Upper lobe of left lung (tissue), 4 donors: ENCODE measurements at regions not wholly inside any gene's neighbourhood (a gene's known extent, or its start where the extent isn't known, plus 50 kb on each side); places are given as distances from the start of the nearest gene placed in this dataset.

Experiments used
- CTCF ChIP-seq, 6 experiments: fragments of 450-650 bp in 4 of 6; fragments of 200-600 bp in 2 of 6; sonication (generic) in 2 of 6; IDR thresholded peaks; one replicate each; pipeline ENCODE4 v1.5.1; 2016 to 2019; ENCODE audit warnings: antibody characterized with exemption in 6 of 6
- EP300 ChIP-seq, 4 donors: sonication (generic); formaldehyde crosslinking; IDR thresholded peaks; one replicate each; pipeline ENCODE4 v1.5.1; 2017; ENCODE audit warnings: antibody characterized with exemption in 4 of 4, control low read depth in 2 of 4
- POLR2A ChIP-seq, 4 donors: fragments of 450-650 bp; IDR thresholded peaks; one replicate each; pipeline ENCODE4 v1.5.1; 2016 to 2017; ENCODE audit warnings: antibody characterized with exemption in 4 of 4, mild to moderate bottlenecking in 2 of 4

GRCh38 chrX:149312988-149313387, 192.1 kb downstream of the IDS start:
- TF ChIP-seq EP300 (IDR thresholded peaks at IDR 0.05): no peak
- TF ChIP-seq CTCF (IDR thresholded peaks at IDR 0.05): no peak
- TF ChIP-seq POLR2A (IDR thresholded peaks at IDR 0.05): no peak
